ENCODE measurements at regions not wholly inside any gene's neighbourhood (a gene's known extent, or its start where the extent isn't known, plus 50 kb on each side); places are given as distances from the start of the nearest gene placed in this dataset.

GRCh38 chr13:88281841-88282240 is 610.7 kb downstream of the SLITRK5 start:
- TF ChIP-seq CTCF (conservative IDR thresholded peaks at IDR 0.05; ENCODE audit: low read depth in 2 of 2) = no peak
- no peak for TF ChIP-seq POLR2AphosphoS5 (IDR thresholded peaks at IDR 0.05; ENCODE audit: low read depth)
- no peak for TF ChIP-seq EZH2 (IDR thresholded peaks at IDR 0.05; ENCODE audit: low read depth, unreplicated experiment)
- TF ChIP-seq CREB1 (CRISPR knock-in tag; IDR thresholded peaks at IDR 0.05; ENCODE audit: low read depth) = no peak
- no peak for TF ChIP-seq REST (IDR thresholded peaks at IDR 0.05; ENCODE audit: unreplicated experiment)
- no peak for TF ChIP-seq JUNB (IDR thresholded peaks at IDR 0.05; ENCODE audit: unreplicated experiment)
- TF ChIP-seq EZH2phosphoT487 (IDR thresholded peaks at IDR 0.05; ENCODE audit: unreplicated experiment) = no peak

Measured in GM23338 (cell line).